Cardiac muscle cell (in vitro differentiated cells and primary cell): ENCODE measurements at regions not wholly inside any gene's neighbourhood (a gene's known extent, or its start where the extent isn't known, plus 50 kb on each side); places are given as distances from the start of the nearest gene placed in this dataset.

Source experiments
- DNase-seq, 2 donors: peaks; one replicate each; pipeline versions ENCODE4 v3.0.0 to v3.0.0-alpha.2; 2010 to 2017; ENCODE audit warnings: low read depth in 1 of 2, low spot score in 1 of 2
- H3K27ac ChIP-seq: fragments of 200-600 bp; sonication (generic); 2 replicates; pipeline ENCODE4 v1.5.1; 2016
- H3K27me3 ChIP-seq: fragments of 200-600 bp; sonication (generic); 2 replicates; pipeline ENCODE4 v1.6.0; 2016; ENCODE audit warnings: control low read depth
- H3K36me3 ChIP-seq: fragments of 200-600 bp; sonication (generic); 2 replicates; pipeline ENCODE4 v1.5.1; 2016; ENCODE audit warnings: control low read depth
- H3K4me1 ChIP-seq: fragments of 200-600 bp; sonication (generic); 2 replicates; pipeline ENCODE4 v1.8.1; 2017; ENCODE audit warnings: low read depth, mild to moderate bottlenecking, mixed run types
- H3K4me3 ChIP-seq: fragments of 200-600 bp; sonication (generic); 2 replicates; pipeline ENCODE4 v1.5.1; 2016; ENCODE audit warnings: mild to moderate bottlenecking
- H3K9me3 ChIP-seq: fragments of 200-600 bp; sonication (generic); 2 replicates; pipeline ENCODE4 v1.5.1; 2017; ENCODE audit warnings: low read depth, mild to moderate bottlenecking, control low read depth
- CTCF ChIP-seq: IDR thresholded peaks from 2 replicates; pipeline ENCODE4 v1.5.1; 2012; ENCODE audit warnings: low read depth, mild to moderate bottlenecking, low read length

GRCh38 chr7:53087274-53087673, 51.8 kb downstream of the POM121L12 start:
- Histone ChIP-seq H3K4me1 (no peaks in the 10 kb centered on the region), H3K9me3 (no peaks in the 10 kb centered on the region), H3K27ac (no peak overlapping the region), H3K36me3 (no peaks in the 10 kb centered on the region), H3K27me3 (no peaks in the 10 kb centered on the region), H3K4me3 (no peak overlapping the region)
- no peak for TF ChIP-seq CTCF
- DNase-seq, result no peak

- H3K36me3 ChIP-seq, result no peaks in the 10 kb centered on the region
- H3K4me3 ChIP-seq, result no peak overlapping the region
- H3K27me3 ChIP-seq, result no peaks in the 10 kb centered on the region
- H3K27ac ChIP-seq, result peak overlapping the region; percentile 55
- H3K9me3 ChIP-seq, result no peaks in the 10 kb centered on the region
- TF ChIP-seq CTCF, result no peak
- no peak for DNase-seq
- H3K4me1 ChIP-seq, result peaks cover 17% of the 10 kb centered on the region
These were observed 58.8 kb downstream of the POM121L12 start for GRCh38 chr7:53094191-53094590.

GRCh38 chr7:53094827-53095226, 59.4 kb downstream of the POM121L12 start:
- Histone ChIP-seq H3K4me1 (peaks cover 17% of the 10 kb centered on the region), H3K27ac (peak overlapping the region; percentile 55), H3K36me3 (no peaks in the 10 kb centered on the region), H3K4me3 (no peak overlapping the region), H3K9me3 (no peaks in the 10 kb centered on the region), H3K27me3 (no peaks in the 10 kb centered on the region)
- TF ChIP-seq CTCF, result no peak
- peak in 1 of 2 donors; percentile 78 for DNase-seq

GRCh38 chr7:53095731-53096501, 60.5 kb downstream of the POM121L12 start:
- Histone ChIP-seq H3K27me3 (no peaks in the 10 kb centered on the region), H3K36me3 (no peaks in the 10 kb centered on the region), H3K4me3 (no peak overlapping the region), H3K27ac (peak overlapping the region; percentile 64), H3K9me3 (no peaks in the 10 kb centered on the region), H3K4me1 (peaks cover 17% of the 10 kb centered on the region)
- TF ChIP-seq CTCF, result no peak
- no peak for DNase-seq

GRCh38 chr7:53100091-53100490, 64.7 kb downstream of the POM121L12 start:
- no peaks in the 10 kb centered on the region for H3K36me3 ChIP-seq
- no peak overlapping the region for H3K27ac ChIP-seq
- no peaks in the 10 kb centered on the region for H3K9me3 ChIP-seq
- H3K4me1 ChIP-seq, result peaks cover 12% of the 10 kb centered on the region
- H3K27me3 ChIP-seq, result no peaks in the 10 kb centered on the region
- TF ChIP-seq CTCF, result no peak
- H3K4me3 ChIP-seq, result no peak overlapping the region
- DNase-seq, result no peak

GRCh38 chr7:53101026-53101425, 65.6 kb downstream of the POM121L12 start:
- Histone ChIP-seq H3K27me3 (no peaks in the 10 kb centered on the region), H3K4me1 (peaks cover 2% of the 10 kb centered on the region), H3K9me3 (no peaks in the 10 kb centered on the region), H3K4me3 (no peak overlapping the region), H3K36me3 (no peaks in the 10 kb centered on the region), H3K27ac (no peak overlapping the region)
- no peak for DNase-seq
- no peak for TF ChIP-seq CTCF
